ENCODE measurements at regions not wholly inside any gene's neighbourhood (a gene's known extent, or its start where the extent isn't known, plus 50 kb on each side); places are given as distances from the start of the nearest gene placed in this dataset.

DNA sequence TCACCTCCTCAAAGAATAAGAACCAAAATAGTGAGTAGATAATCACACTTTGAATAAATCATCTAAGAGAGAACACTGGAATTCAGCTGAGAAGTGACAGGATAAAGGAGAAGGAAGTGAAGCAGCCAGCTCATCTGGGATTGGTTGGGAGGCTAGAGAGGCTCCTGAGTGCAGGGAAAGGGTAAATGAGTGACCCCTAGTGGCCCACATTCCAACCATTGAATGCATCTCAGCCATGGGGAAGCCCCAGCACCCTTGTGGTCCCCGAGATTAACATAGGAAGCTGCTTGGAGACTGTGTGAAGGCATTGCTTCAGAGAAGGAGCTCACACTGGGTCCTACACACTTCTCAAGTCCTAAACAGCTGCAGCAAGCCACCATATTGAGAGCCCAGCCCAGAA is 82.3 kb downstream of the JRKL start:
- H3K36me3 Mint-ChIP-seq (ENCODE audit: low read depth, unreplicated experiment) = no peaks in the 10 kb centered on the region
- no peaks in the 10 kb centered on the region for H3K9me3 Mint-ChIP-seq (ENCODE audit: unreplicated experiment)
- H3K4me1 Mint-ChIP-seq (ENCODE audit: unreplicated experiment) = no peaks in the 10 kb centered on the region
- no peak overlapping the region for H3K4me3 Mint-ChIP-seq (ENCODE audit: unreplicated experiment)
- TF ChIP-seq, protein P1, sequence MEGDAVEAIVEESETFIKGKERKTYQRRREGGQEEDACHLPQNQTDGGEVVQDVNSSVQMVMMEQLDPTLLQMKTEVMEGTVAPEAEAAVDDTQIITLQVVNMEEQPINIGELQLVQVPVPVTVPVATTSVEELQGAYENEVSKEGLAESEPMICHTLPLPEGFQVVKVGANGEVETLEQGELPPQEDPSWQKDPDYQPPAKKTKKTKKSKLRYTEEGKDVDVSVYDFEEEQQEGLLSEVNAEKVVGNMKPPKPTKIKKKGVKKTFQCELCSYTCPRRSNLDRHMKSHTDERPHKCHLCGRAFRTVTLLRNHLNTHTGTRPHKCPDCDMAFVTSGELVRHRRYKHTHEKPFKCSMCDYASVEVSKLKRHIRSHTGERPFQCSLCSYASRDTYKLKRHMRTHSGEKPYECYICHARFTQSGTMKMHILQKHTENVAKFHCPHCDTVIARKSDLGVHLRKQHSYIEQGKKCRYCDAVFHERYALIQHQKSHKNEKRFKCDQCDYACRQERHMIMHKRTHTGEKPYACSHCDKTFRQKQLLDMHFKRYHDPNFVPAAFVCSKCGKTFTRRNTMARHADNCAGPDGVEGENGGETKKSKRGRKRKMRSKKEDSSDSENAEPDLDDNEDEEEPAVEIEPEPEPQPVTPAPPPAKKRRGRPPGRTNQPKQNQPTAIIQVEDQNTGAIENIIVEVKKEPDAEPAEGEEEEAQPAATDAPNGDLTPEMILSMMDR (IDR thresholded peaks at IDR 0.05; ENCODE audit: unreplicated experiment) = no peak
- DNase-seq (ENCODE audit: low spot score) = no peak
- H3K27me3 Mint-ChIP-seq (ENCODE audit: unreplicated experiment) = peaks cover 3% of the 10 kb centered on the region
- no peak overlapping the region for H3K27ac Mint-ChIP-seq (ENCODE audit: unreplicated experiment)

DNA sequence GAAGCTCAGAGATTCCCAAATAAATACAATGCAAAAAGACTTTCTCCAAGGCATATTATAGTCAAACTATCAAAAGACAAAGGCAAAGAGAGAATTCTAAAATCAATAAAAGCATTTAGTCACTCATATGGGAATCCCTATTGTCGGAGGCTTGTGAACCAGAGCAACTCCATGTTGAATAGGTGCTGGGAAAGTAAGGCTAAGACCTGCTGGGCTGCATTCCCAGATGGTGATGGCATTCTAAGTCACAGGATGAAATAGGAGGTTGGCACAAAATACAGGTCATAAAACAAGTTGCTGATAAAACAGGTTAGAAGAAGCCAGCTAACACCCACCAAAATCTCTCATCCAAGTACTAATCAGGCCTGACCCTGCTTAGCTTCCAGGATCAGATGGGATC is 84.5 kb downstream of the JRKL start:
- Mint-ChIP-seq H3K36me3 (ENCODE audit: low read depth, unreplicated experiment) (no peaks in the 10 kb centered on the region), H3K27me3 (ENCODE audit: unreplicated experiment) (peaks cover 3% of the 10 kb centered on the region), H3K9me3 (ENCODE audit: unreplicated experiment) (no peaks in the 10 kb centered on the region), H3K4me3 (ENCODE audit: unreplicated experiment) (no peak overlapping the region), H3K27ac (ENCODE audit: unreplicated experiment) (no peak overlapping the region), H3K4me1 (ENCODE audit: unreplicated experiment) (no peaks in the 10 kb centered on the region)
- TF ChIP-seq, protein P1 (IDR thresholded peaks at IDR 0.05; ENCODE audit: unreplicated experiment) = no peak
- DNase-seq (ENCODE audit: low spot score) = no peak

DNA sequence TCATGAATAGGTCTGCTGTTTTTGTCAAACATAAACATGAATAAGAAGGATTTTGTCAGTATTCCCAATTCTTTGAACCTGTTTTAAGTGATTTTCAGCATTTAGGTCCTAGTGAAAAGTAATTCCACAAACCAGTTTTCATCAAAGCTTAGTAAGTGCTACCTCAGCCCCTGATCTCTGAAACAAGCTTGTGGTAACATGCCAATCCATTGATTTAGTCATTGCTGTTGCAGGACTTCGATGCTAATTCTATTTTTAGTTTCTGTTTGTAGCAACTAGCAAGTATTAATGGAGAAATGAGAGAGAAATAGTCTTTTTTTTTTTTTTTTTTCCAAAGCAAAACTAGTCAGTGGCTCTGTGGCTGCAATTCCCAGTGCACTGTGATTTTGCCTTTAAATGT is 91.4 kb downstream of the JRKL start:
- H3K36me3 Mint-ChIP-seq (ENCODE audit: low read depth, unreplicated experiment) = no peaks in the 10 kb centered on the region
- no peak overlapping the region for H3K4me3 Mint-ChIP-seq (ENCODE audit: unreplicated experiment)
- no peaks in the 10 kb centered on the region for H3K4me1 Mint-ChIP-seq (ENCODE audit: unreplicated experiment)
- H3K9me3 Mint-ChIP-seq (ENCODE audit: unreplicated experiment) = no peaks in the 10 kb centered on the region
- no peaks in the 10 kb centered on the region for H3K27me3 Mint-ChIP-seq (ENCODE audit: unreplicated experiment)
- TF ChIP-seq, protein P1 (IDR thresholded peaks at IDR 0.05; ENCODE audit: unreplicated experiment) = no peak
- H3K27ac Mint-ChIP-seq (ENCODE audit: unreplicated experiment) = no peak overlapping the region
- DNase-seq (ENCODE audit: low spot score) = no peak

DNA sequence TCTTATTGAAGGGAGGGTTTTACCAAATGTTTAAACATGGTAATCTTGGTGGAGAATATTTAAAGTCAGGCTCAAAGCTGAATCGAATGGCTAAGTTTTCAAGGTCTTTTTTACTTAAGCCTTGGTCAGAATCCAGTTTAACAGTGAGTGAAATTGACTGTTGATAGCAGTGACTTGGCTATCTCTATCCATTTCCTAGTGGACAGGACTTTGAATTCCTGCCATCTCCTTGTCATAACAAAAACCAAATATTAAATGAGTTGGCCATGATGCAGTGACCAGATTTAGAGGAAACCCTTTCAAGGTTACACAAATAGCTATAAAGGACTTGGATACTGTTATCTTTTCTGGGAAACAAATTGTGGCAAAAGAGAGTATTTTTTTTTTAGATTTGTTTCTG is 92.0 kb downstream of the JRKL start:
- H3K4me1 Mint-ChIP-seq (ENCODE audit: unreplicated experiment) = no peaks in the 10 kb centered on the region
- DNase-seq (ENCODE audit: low spot score) = no peak
- H3K9me3 Mint-ChIP-seq (ENCODE audit: unreplicated experiment) = no peaks in the 10 kb centered on the region
- H3K36me3 Mint-ChIP-seq (ENCODE audit: low read depth, unreplicated experiment) = no peaks in the 10 kb centered on the region
- no peak overlapping the region for H3K27ac Mint-ChIP-seq (ENCODE audit: unreplicated experiment)
- TF ChIP-seq, protein P1 (IDR thresholded peaks at IDR 0.05; ENCODE audit: unreplicated experiment) = no peak
- H3K27me3 Mint-ChIP-seq (ENCODE audit: unreplicated experiment) = no peaks in the 10 kb centered on the region
- H3K4me3 Mint-ChIP-seq (ENCODE audit: unreplicated experiment) = no peak overlapping the region

DNA sequence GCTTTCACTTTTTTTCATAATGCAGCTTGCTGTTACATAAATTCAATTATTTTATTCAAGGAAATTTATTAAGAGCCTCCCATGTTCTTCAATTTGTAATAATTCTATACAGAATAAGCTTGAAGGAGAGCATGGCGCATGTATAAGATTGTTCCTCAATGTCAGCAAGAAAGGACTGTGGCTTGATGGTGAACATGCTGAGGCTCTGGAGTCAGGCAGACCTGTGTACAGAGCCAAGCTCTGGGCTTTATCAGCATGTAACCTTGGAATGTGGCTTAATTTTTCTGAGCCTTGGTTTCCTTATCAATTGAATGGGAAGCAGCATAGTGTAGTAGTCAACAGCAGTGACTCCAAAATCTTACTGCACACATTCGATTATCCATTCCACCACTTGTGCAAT is 92.4 kb downstream of the JRKL start:
- TF ChIP-seq, protein P1 (IDR thresholded peaks at IDR 0.05; ENCODE audit: unreplicated experiment) = no peak
- no peak overlapping the region for H3K27ac Mint-ChIP-seq (ENCODE audit: unreplicated experiment)
- no peaks in the 10 kb centered on the region for H3K9me3 Mint-ChIP-seq (ENCODE audit: unreplicated experiment)
- no peak overlapping the region for H3K4me3 Mint-ChIP-seq (ENCODE audit: unreplicated experiment)
- H3K27me3 Mint-ChIP-seq (ENCODE audit: unreplicated experiment) = no peaks in the 10 kb centered on the region
- H3K36me3 Mint-ChIP-seq (ENCODE audit: low read depth, unreplicated experiment) = no peaks in the 10 kb centered on the region
- H3K4me1 Mint-ChIP-seq (ENCODE audit: unreplicated experiment) = no peaks in the 10 kb centered on the region
- DNase-seq (ENCODE audit: low spot score) = no peak
